GM12891 (cell line): ENCODE measurements at regions not wholly inside any gene's neighbourhood (a gene's known extent, or its start where the extent isn't known, plus 50 kb on each side); places are given as distances from the start of the nearest gene placed in this dataset.

Source experiments
- POLR2A ChIP-seq: IDR thresholded peaks from 2 replicates; pipeline ENCODE4 v1.6.1; 2011; ENCODE audit warnings: low read depth, low read length, control low read depth
- POLR2AphosphoS5 ChIP-seq: IDR thresholded peaks from 2 replicates; pipeline ENCODE4 v1.6.1; 2011; ENCODE audit warnings: low read depth, low read length, control low read depth
- TAF1 ChIP-seq: IDR thresholded peaks from 2 replicates; pipeline ENCODE4 v1.6.1; 2011; ENCODE audit warnings: low read depth, low read length, control low read depth

DNA sequence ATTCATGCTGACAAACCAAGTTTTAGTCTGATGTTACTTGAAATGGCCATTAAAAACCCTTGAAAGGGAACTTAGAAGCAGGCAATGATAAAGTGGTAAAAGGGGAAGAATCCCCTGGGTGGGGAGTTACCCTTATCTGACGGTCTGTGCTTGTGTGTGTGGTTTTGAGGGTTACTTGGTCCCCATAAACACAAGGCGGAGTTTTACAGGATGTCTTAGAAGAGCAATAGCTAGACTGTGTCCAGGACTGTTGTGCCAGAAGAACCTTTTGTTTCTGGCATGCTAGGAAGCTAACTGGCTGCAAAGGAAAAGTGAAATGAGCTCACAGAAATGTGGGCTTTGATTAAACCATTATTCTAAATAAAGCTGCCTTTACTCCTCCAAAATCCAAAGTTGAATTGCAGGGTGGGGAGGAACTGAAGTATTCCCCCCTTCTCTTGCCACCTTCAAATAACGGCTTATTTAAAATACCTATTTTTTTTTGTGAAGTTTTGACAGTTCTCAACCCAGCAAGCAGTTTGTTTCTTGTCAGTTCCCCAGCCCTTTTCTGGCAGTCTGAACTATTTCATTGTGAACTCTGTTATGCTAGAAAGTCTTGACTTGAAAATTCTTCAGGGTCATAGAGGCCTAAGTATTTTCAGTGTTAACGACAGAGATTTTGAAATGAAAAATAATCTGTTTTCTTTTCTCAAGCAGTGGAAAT lies 443.5 kb downstream of the OTOL1 start:
- TF ChIP-seq POLR2A, result no peak
- TF ChIP-seq TAF1, result no peak
- TF ChIP-seq POLR2AphosphoS5, result no peak
